ENCODE measurements at regions not wholly inside any gene's neighbourhood (a gene's known extent, or its start where the extent isn't known, plus 50 kb on each side); places are given as distances from the start of the nearest gene placed in this dataset.
A peak's percentile ranks its signal among the peaks of the same experiment; 100 is the strongest.

- no peak for TF ChIP-seq ZHX2 (IDR thresholded peaks at IDR 0.05; ENCODE audit: low read depth)
- no peak for TF ChIP-seq ZHX2 (CRISPR knock-in tag; IDR thresholded peaks at IDR 0.05; ENCODE audit: borderline replicate concordance)
- TF ChIP-seq, protein P1, sequence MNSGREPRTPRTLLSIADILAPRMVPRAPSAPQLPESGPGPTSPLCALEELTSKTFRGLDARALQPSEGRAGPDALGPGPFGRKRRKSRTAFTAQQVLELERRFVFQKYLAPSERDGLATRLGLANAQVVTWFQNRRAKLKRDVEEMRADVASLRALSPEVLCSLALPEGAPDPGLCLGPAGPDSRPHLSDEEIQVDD (CRISPR knock-in tag; IDR thresholded peaks at IDR 0.05; ENCODE audit: borderline replicate concordance), result no peak
- TF ChIP-seq RAD21 (CRISPR knock-in tag; IDR thresholded peaks at IDR 0.05), result no peak
- TF ChIP-seq ZNF569 (CRISPR knock-in tag; IDR thresholded peaks at IDR 0.05; ENCODE audit: borderline replicate concordance), result no peak
- TF ChIP-seq USF2 (IDR thresholded peaks at IDR 0.05; ENCODE audit: low read depth, low read length), result peak; percentile 51
- TF ChIP-seq USF2 (CRISPR knock-in tag; IDR thresholded peaks at IDR 0.05; ENCODE audit: borderline replicate concordance), result no peak
- TF ChIP-seq ZNF616 (CRISPR knock-in tag; IDR thresholded peaks at IDR 0.05; ENCODE audit: low read depth), result no peak
- TF ChIP-seq, protein P2, sequence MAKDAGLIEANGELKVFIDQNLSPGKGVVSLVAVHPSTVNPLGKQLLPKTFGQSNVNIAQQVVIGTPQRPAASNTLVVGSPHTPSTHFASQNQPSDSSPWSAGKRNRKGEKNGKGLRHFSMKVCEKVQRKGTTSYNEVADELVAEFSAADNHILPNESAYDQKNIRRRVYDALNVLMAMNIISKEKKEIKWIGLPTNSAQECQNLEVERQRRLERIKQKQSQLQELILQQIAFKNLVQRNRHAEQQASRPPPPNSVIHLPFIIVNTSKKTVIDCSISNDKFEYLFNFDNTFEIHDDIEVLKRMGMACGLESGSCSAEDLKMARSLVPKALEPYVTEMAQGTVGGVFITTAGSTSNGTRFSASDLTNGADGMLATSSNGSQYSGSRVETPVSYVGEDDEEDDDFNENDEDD (CRISPR knock-in tag; IDR thresholded peaks at IDR 0.05; ENCODE audit: borderline replicate concordance), result no peak
- TF ChIP-seq ZNF451 (CRISPR knock-in tag; IDR thresholded peaks at IDR 0.05), result no peak
- TF ChIP-seq ATM (IDR thresholded peaks at IDR 0.05; ENCODE audit: borderline replicate concordance), result no peak
- no peak for TF ChIP-seq ZNF530 (CRISPR knock-in tag; IDR thresholded peaks at IDR 0.05; ENCODE audit: low read depth)
- no peak for TF ChIP-seq ZSCAN21 (CRISPR knock-in tag; IDR thresholded peaks at IDR 0.05; ENCODE audit: borderline replicate concordance)
- no peak for TF ChIP-seq SIN3B (IDR thresholded peaks at IDR 0.05; ENCODE audit: low read length)
- no peak for TF ChIP-seq ZFY (CRISPR knock-in tag; IDR thresholded peaks at IDR 0.05)
- no peak for TF ChIP-seq CREBL2 (CRISPR knock-in tag; IDR thresholded peaks at IDR 0.05; ENCODE audit: borderline replicate concordance)
These were observed 169.6 kb upstream of the EPHA4 start (continued) for GRCh38 chr2:221741496-221742211.

All from HepG2 (cell line).